OCI-LY3 (cell line): ENCODE measurements at regions not wholly inside any gene's neighbourhood (a gene's known extent, or its start where the extent isn't known, plus 50 kb on each side); places are given as distances from the start of the nearest gene placed in this dataset.

Experiments
- EZH2phosphoT487 ChIP-seq: fragments of 200-600 bp; shearing (Covaris generic); IDR thresholded peaks from 2 replicates; pipeline ENCODE4 v1.6.1; 2018; ENCODE audit warnings: antibody characterized with exemption, mixed run types, low read depth
- TF ChIP-seq, protein P1 (sequence below): fragments of 200-600, 300-600 bp; sonication (generic); IDR thresholded peaks from 2 replicates; pipeline ENCODE4 v1.5.1; 2014; ENCODE audit warnings: antibody characterized with exemption, low read length, low read depth

DNA sequence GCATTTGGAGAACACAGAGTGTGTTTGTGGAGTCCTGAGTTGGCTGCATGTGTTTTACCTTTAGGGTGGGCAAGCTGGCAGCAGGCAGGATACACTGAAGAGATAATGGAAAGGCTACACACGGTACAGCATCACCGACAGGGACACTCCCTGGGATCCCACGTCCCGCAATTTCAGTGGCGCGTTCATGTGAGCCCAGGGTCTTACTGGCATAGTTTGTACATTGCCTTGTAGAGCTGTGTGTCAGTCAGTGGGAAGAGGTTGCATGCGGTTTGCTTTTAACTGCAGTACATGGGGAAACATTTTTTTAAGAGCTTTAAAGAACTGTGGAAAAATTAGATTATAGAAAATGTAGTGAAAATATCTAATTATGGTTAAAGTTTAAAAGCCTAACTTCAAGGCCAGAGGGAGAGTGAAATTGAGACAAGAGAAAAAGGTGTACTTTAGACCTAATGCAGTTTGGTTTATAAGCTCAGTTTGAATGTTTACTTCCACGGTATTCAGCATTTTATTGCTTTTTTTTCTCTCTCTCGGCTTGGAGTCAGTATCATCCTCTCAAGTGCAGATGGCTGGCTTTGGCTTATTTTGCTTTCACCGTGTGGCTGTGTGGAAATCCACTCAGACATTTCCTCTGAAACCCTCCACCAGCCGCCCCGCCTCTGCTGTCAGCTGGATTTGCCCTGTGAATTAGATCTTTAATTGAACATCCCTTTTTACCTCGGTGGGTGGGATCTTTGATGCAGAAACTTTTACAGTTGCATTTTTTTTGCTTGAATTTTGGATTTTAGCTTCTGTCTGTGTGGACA lies 364.2 kb upstream of the COBL start:
- TF ChIP-seq, protein P1, sequence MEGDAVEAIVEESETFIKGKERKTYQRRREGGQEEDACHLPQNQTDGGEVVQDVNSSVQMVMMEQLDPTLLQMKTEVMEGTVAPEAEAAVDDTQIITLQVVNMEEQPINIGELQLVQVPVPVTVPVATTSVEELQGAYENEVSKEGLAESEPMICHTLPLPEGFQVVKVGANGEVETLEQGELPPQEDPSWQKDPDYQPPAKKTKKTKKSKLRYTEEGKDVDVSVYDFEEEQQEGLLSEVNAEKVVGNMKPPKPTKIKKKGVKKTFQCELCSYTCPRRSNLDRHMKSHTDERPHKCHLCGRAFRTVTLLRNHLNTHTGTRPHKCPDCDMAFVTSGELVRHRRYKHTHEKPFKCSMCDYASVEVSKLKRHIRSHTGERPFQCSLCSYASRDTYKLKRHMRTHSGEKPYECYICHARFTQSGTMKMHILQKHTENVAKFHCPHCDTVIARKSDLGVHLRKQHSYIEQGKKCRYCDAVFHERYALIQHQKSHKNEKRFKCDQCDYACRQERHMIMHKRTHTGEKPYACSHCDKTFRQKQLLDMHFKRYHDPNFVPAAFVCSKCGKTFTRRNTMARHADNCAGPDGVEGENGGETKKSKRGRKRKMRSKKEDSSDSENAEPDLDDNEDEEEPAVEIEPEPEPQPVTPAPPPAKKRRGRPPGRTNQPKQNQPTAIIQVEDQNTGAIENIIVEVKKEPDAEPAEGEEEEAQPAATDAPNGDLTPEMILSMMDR, result no peak
- TF ChIP-seq EZH2phosphoT487, result no peak
